ENCODE measurements at regions not wholly inside any gene's neighbourhood (a gene's known extent, or its start where the extent isn't known, plus 50 kb on each side); places are given as distances from the start of the nearest gene placed in this dataset.

GRCh38 chr3:118116991-118117390, 917.7 kb downstream of the IGSF11 start:
- Histone ChIP-seq H3K36me3 (no peaks in the 10 kb centered on the region), H3K4me1 (no peaks in the 10 kb centered on the region), H3K27me3 (no peaks in the 10 kb centered on the region), H3K27ac (no peak overlapping the region), H3K4me3 (no peak overlapping the region), H3K9me3 (no peaks in the 10 kb centered on the region)
- 24 to 25% methylated on average over 3 of the region's 3 CpGs for WGBS, 2 donors
- DNase-seq: no peak
- TF ChIP-seq CTCF (IDR thresholded peaks at IDR 0.05) (no peak), POLR2A (IDR thresholded peaks at IDR 0.05) (no peak)
- intact Hi-C loops (cut with DNase I): no loop called here

- H3K36me3 ChIP-seq: no peaks in the 10 kb centered on the region
- DNase-seq: no peak
- no peak overlapping the region for H3K27ac ChIP-seq
- 84 to 86% methylated on average over 2 of the region's 2 CpGs for WGBS, 2 donors
- H3K27me3 ChIP-seq: no peaks in the 10 kb centered on the region
- no peaks in the 10 kb centered on the region for H3K4me1 ChIP-seq
- intact Hi-C loops (cut with DNase I): no loop called here
- H3K9me3 ChIP-seq: no peaks in the 10 kb centered on the region
- TF ChIP-seq CTCF (IDR thresholded peaks at IDR 0.05): no peak
- no peak for TF ChIP-seq POLR2A (IDR thresholded peaks at IDR 0.05)
- no peak overlapping the region for H3K4me3 ChIP-seq
Observed at GRCh38 chr3:118126751-118127150, 907.9 kb downstream of the IGSF11 start.

DNA sequence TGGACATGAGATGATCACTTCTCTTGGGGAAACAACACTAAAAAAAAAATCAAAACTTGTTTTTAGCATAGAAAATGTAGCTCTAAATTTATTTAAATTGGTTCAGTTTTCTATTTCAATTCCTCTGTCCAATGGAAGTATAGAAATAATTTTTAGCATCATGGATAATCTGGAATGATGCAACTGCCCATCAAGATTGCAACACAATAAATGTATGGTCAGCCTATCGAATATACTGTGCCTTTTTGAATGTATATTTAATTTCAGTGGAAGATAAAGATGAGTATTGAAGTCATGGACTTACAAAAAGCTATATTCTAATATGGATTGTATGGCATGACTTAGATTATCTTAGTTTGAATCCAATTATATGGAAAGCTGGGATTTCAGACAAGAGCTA, 906.7 kb downstream of the IGSF11 start:
- no peak for DNase-seq
- intact Hi-C loops (cut with DNase I): no loop called here
- Histone ChIP-seq H3K4me3 (no peak overlapping the region), H3K4me1 (no peaks in the 10 kb centered on the region), H3K27me3 (no peaks in the 10 kb centered on the region), H3K27ac (no peak overlapping the region), H3K9me3 (no peaks in the 10 kb centered on the region), H3K36me3 (no peaks in the 10 kb centered on the region)
- TF ChIP-seq CTCF (IDR thresholded peaks at IDR 0.05) (no peak), POLR2A (IDR thresholded peaks at IDR 0.05) (no peak)
- 70 to 81% methylated on average over 1 of the region's 1 CpG for WGBS, 2 donors

DNA sequence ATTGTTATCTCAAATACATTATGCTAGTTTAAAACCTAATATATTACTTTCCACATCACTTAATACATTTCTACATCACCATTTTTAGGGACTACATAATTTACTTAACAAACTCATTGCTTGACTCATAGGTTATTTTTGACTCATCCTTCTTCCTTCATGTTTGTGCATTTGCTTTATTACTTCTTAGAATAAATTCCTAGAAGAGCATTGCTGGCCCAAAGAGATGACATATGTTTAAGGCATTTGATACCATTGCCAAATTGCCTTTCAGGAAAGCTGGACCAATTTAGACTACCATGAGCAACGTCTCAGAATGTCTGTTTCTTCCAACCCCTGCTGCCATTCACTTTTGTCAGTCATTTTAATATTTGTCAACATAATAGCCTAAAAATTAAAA, 905.8 kb downstream of the IGSF11 start:
- intact Hi-C loops (cut with DNase I): no loop called here
- Histone ChIP-seq H3K27ac (no peak overlapping the region), H3K9me3 (no peaks in the 10 kb centered on the region), H3K27me3 (no peaks in the 10 kb centered on the region), H3K4me3 (no peak overlapping the region), H3K4me1 (no peaks in the 10 kb centered on the region), H3K36me3 (no peaks in the 10 kb centered on the region)
- TF ChIP-seq POLR2A (IDR thresholded peaks at IDR 0.05): no peak
- TF ChIP-seq CTCF (IDR thresholded peaks at IDR 0.05): no peak
- 4 to 9% methylated on average over 1 of the region's 1 CpG for WGBS, 2 donors
- no peak for DNase-seq

- no peak for DNase-seq
- WGBS, 2 donors: 59 to 63% methylated on average over 2 of the region's 2 CpGs
Observed at GRCh38 chr3:118137778-118138177, 896.9 kb downstream of the IGSF11 start.

More at GRCh38 chr3:118137778-118138177, 896.9 kb downstream of the IGSF11 start:
- intact Hi-C loops (cut with DNase I): no loop called here
- Histone ChIP-seq H3K9me3 (peaks cover 0 to 7% (median 0%) of the 10 kb centered on the region in 3 donors), H3K27me3 (no peaks in the 10 kb centered on the region), H3K27ac (no peak overlapping the region), H3K4me1 (no peaks in the 10 kb centered on the region), H3K36me3 (no peaks in the 10 kb centered on the region), H3K4me3 (no peak overlapping the region)
- no peak for TF ChIP-seq POLR2A (IDR thresholded peaks at IDR 0.05)
- TF ChIP-seq CTCF (IDR thresholded peaks at IDR 0.05): no peak
